H1 (cell line): ENCODE measurements at regions not wholly inside any gene's neighbourhood (a gene's known extent, or its start where the extent isn't known, plus 50 kb on each side); places are given as distances from the start of the nearest gene placed in this dataset.

ENCODE experiments used
- CTCF ChIA-PET: fragments of 300-600 bp; sonication (Branson Sonifier 250); formaldehyde crosslinking; loops from one replicate; lab custom pipeline; 2021; ENCODE audit not compliant: partially characterized antibody; lab: Charles Lee
- POLR2A ChIA-PET: fragments of 300-600 bp; sonication (Branson Sonifier 250); formaldehyde crosslinking; loops from one replicate; lab custom pipeline; 2021; ENCODE audit warnings: inconsistent platforms; ENCODE audit not compliant: partially characterized antibody; lab: Charles Lee
- DNase-seq, 2 experiments: peaks; one replicate each; pipeline versions ENCODE4 v3.0.0 to v3.0.0-alpha.2; 2010 to 2022; ENCODE audit warnings: low spot score in 2 of 2, low read depth in 1 of 2, mixed read lengths in 1 of 2
- FAIRE-seq: peaks from 2 replicates; lab custom pipeline; 2011; peaks lifted over from hg19 to GRCh38; lab: Jason Lieb, UNC
- H2AFZ ChIP-seq: 2 replicates; pipeline ENCODE4 v1.8.1; 2012; ENCODE audit warnings: low read length, inconsistent platforms
- H2AK5ac ChIP-seq: 2 replicates; pipeline ENCODE4 v1.6.1; 2013; ENCODE audit warnings: low read depth, low read length
- H2BK120ac ChIP-seq: replicated peaks from 2 replicates; pipeline ENCODE3; 2013; ENCODE audit warnings: low read depth, low read length, inconsistent platforms
- H2BK12ac ChIP-seq: 2 replicates; pipeline ENCODE4 v1.6.1; 2013; ENCODE audit warnings: low read depth, low read length
- H2BK15ac ChIP-seq: 2 replicates; pipeline ENCODE4 v1.6.1; 2013; ENCODE audit warnings: low read length
- H2BK20ac ChIP-seq: 2 replicates; pipeline ENCODE4 v1.6.1; 2013; ENCODE audit warnings: low read length
- H2BK5ac ChIP-seq: 2 replicates; pipeline ENCODE4 v1.6.1; 2013; ENCODE audit warnings: low read depth, low read length
- H3K14ac ChIP-seq: 2 replicates; pipeline ENCODE4 v1.6.1; 2013; ENCODE audit warnings: inconsistent platforms; ENCODE audit not compliant: insufficient read length
- H3K18ac ChIP-seq: 2 replicates; pipeline ENCODE4 v1.6.1; 2013; ENCODE audit warnings: low read length; ENCODE audit errors: extremely low read depth
- H3K23ac ChIP-seq: 2 replicates; pipeline ENCODE4 v1.6.1; 2013; ENCODE audit warnings: inconsistent platforms; ENCODE audit not compliant: insufficient read length
- H3K23me2 ChIP-seq: 2 replicates; pipeline ENCODE4 v1.6.1; 2013; ENCODE audit warnings: low read depth, low read length
- H3K27ac ChIP-seq: 2 replicates; pipeline ENCODE4 v1.6.1; 2011; ENCODE audit warnings: low read depth, low read length, inconsistent platforms
- H3K27me3 ChIP-seq, 4 experiments: replicated peaks in 1 of 4; 1 replicate in 1 of 4; 2 replicates in 3 of 4; pipeline versions ENCODE4 v1.6.1 to v1.8.1; 2011 to 2013; ENCODE audit warnings: low read length in 3 of 4, mild to moderate bottlenecking in 3 of 4, inconsistent platforms in 2 of 4, mixed read lengths in 2 of 4, moderate library complexity in 1 of 4; ENCODE audit not compliant: control insufficient read depth in 3 of 4, insufficient read depth in 3 of 4; ENCODE audit errors: extremely low read depth in 1 of 4
- H3K36me3 ChIP-seq, 4 experiments: 2 replicates each; pipeline versions ENCODE4 v1.6.1 to v1.8.1; 2011 to 2013; ENCODE audit warnings: mild to moderate bottlenecking in 4 of 4, low read length in 3 of 4, moderate library complexity in 2 of 4, control low read depth in 1 of 4, inconsistent platforms in 1 of 4; ENCODE audit not compliant: insufficient read depth in 4 of 4, control insufficient read depth in 2 of 4
- H3K4ac ChIP-seq: replicated peaks from 2 replicates; pipeline ENCODE3; 2013; ENCODE audit warnings: low read length, low read depth, mixed read lengths, inconsistent platforms; ENCODE audit not compliant: insufficient read length
- H3K4me1 ChIP-seq, 4 experiments: replicated peaks in 1 of 4; 1 replicate in 1 of 4; 2 replicates in 3 of 4; pipeline versions ENCODE4 v1.6.1 to v1.8.1; 2011 to 2013; ENCODE audit warnings: low read length in 3 of 4, inconsistent platforms in 2 of 4, mixed read lengths in 1 of 4; ENCODE audit not compliant: insufficient read depth in 4 of 4, control insufficient read depth in 3 of 4
- H3K4me2 ChIP-seq, 2 experiments: 2 replicates each; pipeline versions ENCODE4 v1.6.1 to v1.8.1; 2011 to 2013; ENCODE audit warnings: low read depth in 2 of 2, low read length in 2 of 2, control low read depth in 1 of 2, inconsistent platforms in 1 of 2, mild to moderate bottlenecking in 1 of 2; ENCODE audit not compliant: insufficient read depth in 1 of 2
- H3K4me3 ChIP-seq, 4 experiments: fragments of 200-600, 300-600 bp in 1 of 4; sonication (generic), shearing (Covaris generic), sonication (Bioruptor Twin) in 1 of 4; 2 replicates each; pipeline versions ENCODE4 v1.5.1 to v1.8.1; 2011 to 2016; ENCODE audit warnings: low read length in 4 of 4, low read depth in 3 of 4, control low read depth in 2 of 4, inconsistent platforms in 2 of 4, mild to moderate bottlenecking in 2 of 4, mixed read lengths in 1 of 4, moderate library complexity in 1 of 4; ENCODE audit not compliant: insufficient read depth in 2 of 4; ENCODE audit errors: extremely low read depth in 1 of 4
- H3K56ac ChIP-seq: replicated peaks from 2 replicates; pipeline ENCODE3; 2013; ENCODE audit warnings: low read depth, mild to moderate bottlenecking, mixed read lengths, low read length, inconsistent platforms; ENCODE audit not compliant: insufficient read length
- H3K79me1 ChIP-seq: 2 replicates; pipeline ENCODE4 v1.6.1; 2013; ENCODE audit warnings: low read depth, low read length, control low read depth
- H3K79me2 ChIP-seq, 2 experiments: 2 replicates each; pipeline versions ENCODE4 v1.6.1 to v1.8.1; 2012 to 2013; ENCODE audit warnings: low read length in 2 of 2, mild to moderate bottlenecking in 2 of 2, inconsistent platforms in 1 of 2; ENCODE audit not compliant: insufficient read depth in 2 of 2, control insufficient read depth in 1 of 2
- H3K9ac ChIP-seq, 4 experiments: replicated peaks in 1 of 4; 1 replicate in 1 of 4; 2 replicates in 3 of 4; pipeline versions ENCODE4 v1.6.1 to v1.8.1; 2011 to 2013; ENCODE audit warnings: low read depth in 3 of 4, low read length in 3 of 4, control low read depth in 2 of 4, mild to moderate bottlenecking in 2 of 4, moderate library complexity in 2 of 4, inconsistent platforms in 1 of 4; ENCODE audit errors: extremely low read depth in 1 of 4
- H3K9me3 ChIP-seq, 2 experiments: 2 replicates each; pipeline versions ENCODE4 v1.6.1 to v1.8.1; 2012 to 2013; ENCODE audit warnings: mild to moderate bottlenecking in 2 of 2, moderate library complexity in 2 of 2, control low read depth in 1 of 2, inconsistent platforms in 1 of 2, low read depth in 1 of 2, low read length in 1 of 2, mixed read lengths in 1 of 2; ENCODE audit not compliant: insufficient read depth in 2 of 2
- H4K20me1 ChIP-seq, 2 experiments: replicated peaks in 1 of 2; 2 replicates each; pipeline versions ENCODE3 to v1.8.1; 2011 to 2013; ENCODE audit warnings: inconsistent platforms in 2 of 2, low read length in 2 of 2, mild to moderate bottlenecking in 1 of 2; ENCODE audit not compliant: insufficient read depth in 2 of 2, control insufficient read depth in 1 of 2
- H4K5ac ChIP-seq: 2 replicates; pipeline ENCODE4 v1.6.1; 2013; ENCODE audit warnings: low read length, low read depth, mixed read lengths, inconsistent platforms; ENCODE audit not compliant: insufficient read length
- H4K8ac ChIP-seq: 2 replicates; pipeline ENCODE4 v1.8.0; 2013; ENCODE audit warnings: mild to moderate bottlenecking, moderate library complexity, low read length, inconsistent platforms; ENCODE audit not compliant: insufficient read depth; ENCODE audit errors: extremely low read depth
- H4K91ac ChIP-seq: replicated peaks from 2 replicates; pipeline ENCODE3; 2013; ENCODE audit warnings: low read length, mixed read lengths, inconsistent platforms; ENCODE audit not compliant: insufficient read length
- CHD2 ChIP-seq: IDR thresholded peaks from 2 replicates; pipeline ENCODE4 v1.6.1; 2012; ENCODE audit warnings: low read length, improper control_type of control experiment
- MAFK ChIP-seq: IDR thresholded peaks from 2 replicates; pipeline ENCODE4 v1.6.1; 2012; ENCODE audit warnings: low read depth, mild to moderate bottlenecking, improper control_type of control experiment, low read length
- POLR2A ChIP-seq, 2 experiments: IDR thresholded peaks; 1 replicate in 1 of 2; 2 replicates in 1 of 2; pipeline ENCODE4 v1.6.1; 2011; ENCODE audit warnings: low read depth in 2 of 2, low read length in 2 of 2, mild to moderate bottlenecking in 2 of 2; ENCODE audit errors: control extremely low read depth in 1 of 2
- RAD21 ChIP-seq, 2 experiments: IDR thresholded peaks in 1 of 2; conservative IDR thresholded peaks in 1 of 2; 2 replicates each; pipeline ENCODE4 v1.6.1; 2011; ENCODE audit warnings: low read depth in 2 of 2, low read length in 2 of 2, improper control_type of control experiment in 1 of 2, inconsistent platforms in 1 of 2, mild to moderate bottlenecking in 1 of 2, moderate library complexity in 1 of 2
- WGBS, 2 experiments: shearing (Covaris generic) in 1 of 2; methylation state at CpG; one replicate each; pipeline versions ENCODE4 v1.1.6 to v1.1.7; 2013 to 2015; ENCODE audit warnings: low lambda C conversion rate in 2 of 2, mixed read lengths in 2 of 2, inconsistent platforms in 1 of 2, low coverage in 1 of 2, missing lambda C conversion rate in 1 of 2; ENCODE audit not compliant: insufficient replicate concordance in 2 of 2, insufficient coverage in 1 of 2, insufficient read length in 1 of 2; ENCODE audit errors: extremely low coverage in 1 of 2, missing lambda C conversion rate in 1 of 2; 5-methylcytosine and 5-hydroxymethylcytosine counted together
- TF ChIP-seq, protein P1 (sequence below), 3 experiments: IDR thresholded peaks; 1 replicate in 2 of 3; 2 replicates in 1 of 3; pipeline versions ENCODE4 v1.5.1 to v1.6.1; 2011; ENCODE audit warnings: low read length in 3 of 3, mild to moderate bottlenecking in 3 of 3, inconsistent platforms in 2 of 3, low read depth in 1 of 3, moderate library complexity in 1 of 3; ENCODE audit not compliant: insufficient read depth in 1 of 3; ENCODE audit errors: control extremely low read depth in 1 of 3

DNA sequence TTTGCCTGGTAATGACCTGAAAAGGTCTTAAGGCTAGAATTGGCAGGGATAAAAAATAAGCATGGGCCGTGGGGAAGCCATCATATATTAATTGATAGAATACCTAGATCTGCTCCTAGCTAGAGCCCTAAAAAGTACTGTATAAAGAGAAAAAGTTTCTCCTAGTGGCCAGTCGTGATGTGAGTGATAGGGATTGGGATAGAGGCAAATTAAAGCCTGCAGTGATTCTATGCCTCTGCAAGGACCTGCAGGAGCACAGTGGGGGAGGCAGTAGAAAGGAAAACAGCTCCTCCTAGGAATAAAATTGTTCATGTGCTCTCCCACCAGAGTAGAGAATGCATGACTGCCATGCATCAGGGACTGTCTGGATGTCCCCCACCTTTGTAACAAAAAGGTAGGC lies 56.2 kb upstream of the FTMT start:
- H2BK20ac ChIP-seq: no peak overlapping the region
- 51% methylated on average over 2 of the region's 2 CpGs; no CpG with 5 or more reads in 1 of the 2 experiments for WGBS, 2 experiments
- H3K4me1 ChIP-seq: no peaks in the 10 kb centered on the region
- CTCF ChIA-PET: interaction anchor here (0.6 to 1.5 kb wide), 4 partner anchors 13 to 204 kb away, joined by 3 to 4 read pairs (median 4); no protein-coding TSS in a partner anchor
- no peak overlapping the region for H3K23ac ChIP-seq
- TF ChIP-seq CHD2: no peak
- no peak for TF ChIP-seq MAFK
- TF ChIP-seq RAD21 (IDR thresholded peaks at IDR 0.05 in 1 of 2, conservative IDR thresholded peaks at IDR 0.05 in 1 of 2; ENCODE audit: low read depth in 2 of 2, low read length in 2 of 2): peak; percentile 10 to 41; a peak in 2 of 4 replicates
- no peak for TF ChIP-seq POLR2A (IDR thresholded peaks at IDR 0.05; ENCODE audit: control extremely low read depth in 1 of 2, low read depth in 2 of 2, low read length in 2 of 2)
- TF ChIP-seq, protein P1, sequence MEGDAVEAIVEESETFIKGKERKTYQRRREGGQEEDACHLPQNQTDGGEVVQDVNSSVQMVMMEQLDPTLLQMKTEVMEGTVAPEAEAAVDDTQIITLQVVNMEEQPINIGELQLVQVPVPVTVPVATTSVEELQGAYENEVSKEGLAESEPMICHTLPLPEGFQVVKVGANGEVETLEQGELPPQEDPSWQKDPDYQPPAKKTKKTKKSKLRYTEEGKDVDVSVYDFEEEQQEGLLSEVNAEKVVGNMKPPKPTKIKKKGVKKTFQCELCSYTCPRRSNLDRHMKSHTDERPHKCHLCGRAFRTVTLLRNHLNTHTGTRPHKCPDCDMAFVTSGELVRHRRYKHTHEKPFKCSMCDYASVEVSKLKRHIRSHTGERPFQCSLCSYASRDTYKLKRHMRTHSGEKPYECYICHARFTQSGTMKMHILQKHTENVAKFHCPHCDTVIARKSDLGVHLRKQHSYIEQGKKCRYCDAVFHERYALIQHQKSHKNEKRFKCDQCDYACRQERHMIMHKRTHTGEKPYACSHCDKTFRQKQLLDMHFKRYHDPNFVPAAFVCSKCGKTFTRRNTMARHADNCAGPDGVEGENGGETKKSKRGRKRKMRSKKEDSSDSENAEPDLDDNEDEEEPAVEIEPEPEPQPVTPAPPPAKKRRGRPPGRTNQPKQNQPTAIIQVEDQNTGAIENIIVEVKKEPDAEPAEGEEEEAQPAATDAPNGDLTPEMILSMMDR (IDR thresholded peaks at IDR 0.05; ENCODE audit: control extremely low read depth in 1 of 3, insufficient read depth in 1 of 3, low read depth in 1 of 3, low read length in 3 of 3): peak in 1 of 3 experiments; percentile 28; a peak in 1 of 4 replicates
- TF ChIP-seq, all 59 proteins: peak for 2
- Histone ChIP-seq H2BK5ac (no peak overlapping the region), H3K23me2 (no peaks in the 10 kb centered on the region), H4K91ac (no peak overlapping the region), H3K18ac (no peak overlapping the region), H3K4me2 (no peak overlapping the region), H2BK15ac (no peak overlapping the region), H3K9ac (no peak overlapping the region), H3K36me3 (no peaks in the 10 kb centered on the region), H4K20me1 (no peaks in the 10 kb centered on the region), H3K4me3 (no peak overlapping the region), H3K9me3 (0 out of 4 replicates have a peak, but pooled peaks cover 0 to under 1% of the 10 kb centered on the region in 2 experiments), H4K8ac (no peak overlapping the region), H2BK12ac (no peak overlapping the region), H3K79me2 (no peaks in the 10 kb centered on the region), H2BK120ac (no peak overlapping the region), H3K4ac (no peak overlapping the region), H3K27ac (no peak overlapping the region), H3K56ac (no peak overlapping the region), H3K27me3 (no peaks in the 10 kb centered on the region), H3K79me1 (no peaks in the 10 kb centered on the region), H2AFZ (no peak overlapping the region; the same call in 1 of the 2 replicates), H3K14ac (no peak overlapping the region), H2AK5ac (no peak overlapping the region), H4K5ac (no peak overlapping the region)
- DNase-seq (peak in 1 of 2 experiments; percentile 3), FAIRE-seq (peak; percentile 63)
- POLR2A ChIA-PET: no interaction called here
